Skin epidermis (tissue), 12 donors: ENCODE measurements at regions not wholly inside any gene's neighbourhood (a gene's known extent, or its start where the extent isn't known, plus 50 kb on each side); places are given as distances from the start of the nearest gene placed in this dataset.

ENCODE experiments used
- H3K27ac ChIP-seq, 21 experiments: fragments of 200-600 bp; sonication (generic) in 11 of 21; one replicate each; pipeline ENCODE4 v1.5.0; 2020; ENCODE audit warnings: mild to moderate bottlenecking in 3 of 21, inconsistent platforms in 2 of 21, moderate library complexity in 2 of 21
- H3K4me3 ChIP-seq, 7 experiments: fragments of 200-600 bp; sonication (generic) in 2 of 7; one replicate each; pipeline ENCODE4 v1.5.0; 2020; ENCODE audit warnings: inconsistent platforms in 2 of 7, mild to moderate bottlenecking in 2 of 7, moderate library complexity in 1 of 7

DNA sequence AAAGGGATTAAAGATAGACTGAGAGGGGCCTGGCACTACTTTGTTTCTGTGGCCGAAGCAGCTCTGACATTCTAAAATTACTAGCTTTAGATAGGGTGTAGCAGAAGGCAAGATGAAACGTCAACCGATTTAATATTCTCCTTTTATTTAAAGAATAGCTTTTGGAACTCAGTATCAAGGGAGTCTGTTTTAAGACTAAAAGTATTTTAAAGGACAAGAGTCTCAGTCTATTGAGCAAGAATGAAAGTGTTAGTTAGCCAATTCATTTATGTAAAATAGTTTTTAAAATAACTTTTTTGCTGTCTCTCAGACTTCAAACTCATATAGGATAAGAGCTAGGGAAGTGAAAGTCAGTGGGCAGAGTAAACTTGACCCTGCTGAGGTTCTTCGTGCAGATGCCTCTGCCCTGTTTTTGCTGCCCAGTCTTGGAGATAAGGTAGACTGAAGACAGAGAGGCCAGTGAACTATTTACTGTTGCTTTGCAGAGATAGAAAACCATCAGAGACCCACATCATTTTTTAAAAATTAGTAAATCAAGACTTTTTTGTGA, 1090.9 kb downstream of the ROBO2 start:
- Histone ChIP-seq H3K4me3 (no peak overlapping the region), H3K27ac (no peak overlapping the region)

DNA sequence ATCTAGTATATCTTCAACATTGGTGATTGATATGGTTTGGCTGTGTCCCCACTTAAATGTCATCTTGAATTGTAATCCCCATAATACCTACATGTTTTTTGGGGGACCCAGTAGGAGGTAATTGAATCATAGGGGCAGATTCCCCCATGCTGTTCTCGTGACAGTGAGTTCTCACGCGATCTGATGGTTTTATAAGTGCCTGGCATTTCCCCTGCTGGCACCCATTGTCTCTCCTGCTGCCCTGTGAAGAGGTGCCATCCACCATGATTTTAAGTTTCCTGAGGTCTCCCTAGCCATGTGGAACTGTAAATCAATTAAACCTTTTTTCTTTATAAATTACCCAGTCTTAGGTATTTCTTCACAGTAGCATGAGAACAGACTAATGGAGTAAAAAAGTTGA, 1094.6 kb downstream of the ROBO2 start:
- Histone ChIP-seq H3K4me3 (no peak overlapping the region), H3K27ac (no peak overlapping the region)

DNA sequence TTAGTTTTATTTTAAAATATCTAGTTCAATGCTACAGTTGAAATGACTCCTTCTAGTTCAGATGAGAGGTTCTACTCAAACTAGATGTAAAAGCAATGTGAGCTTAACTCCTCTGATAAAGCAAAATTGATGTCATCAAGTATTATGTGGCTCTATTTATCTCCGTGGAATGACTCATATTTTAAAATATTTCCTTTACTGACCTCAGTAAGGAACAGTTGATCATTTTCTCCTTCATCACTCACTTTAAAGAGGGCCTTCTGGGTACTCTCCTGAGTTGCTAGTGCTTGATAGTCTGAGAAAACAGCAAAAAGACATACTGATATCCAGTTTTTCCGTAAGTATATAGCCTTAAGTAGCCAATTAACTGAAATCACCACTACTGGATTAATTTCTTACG, 1099.3 kb downstream of the ROBO2 start:
- Histone ChIP-seq H3K27ac (no peak overlapping the region), H3K4me3 (no peak overlapping the region)

DNA sequence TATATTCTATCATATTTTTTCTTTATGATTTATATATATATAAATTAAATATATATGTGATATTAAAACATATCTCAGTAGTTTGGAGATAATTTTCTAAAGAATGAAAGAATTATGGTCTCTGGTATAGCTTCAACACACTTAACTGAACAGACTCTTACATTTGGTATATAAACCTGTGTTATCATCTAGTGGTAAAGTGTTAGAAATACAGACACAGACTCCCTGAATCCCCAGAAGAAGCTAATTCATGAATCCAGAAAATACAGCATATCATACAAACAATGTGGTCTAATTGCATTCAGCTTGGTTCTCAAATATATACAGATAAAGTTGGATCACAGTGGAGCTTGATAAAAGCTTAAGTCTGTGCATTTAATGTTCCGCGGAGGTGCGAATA, 1100.4 kb downstream of the ROBO2 start:
- H3K4me3 ChIP-seq, result no peak overlapping the region
- no peak overlapping the region for H3K27ac ChIP-seq

DNA sequence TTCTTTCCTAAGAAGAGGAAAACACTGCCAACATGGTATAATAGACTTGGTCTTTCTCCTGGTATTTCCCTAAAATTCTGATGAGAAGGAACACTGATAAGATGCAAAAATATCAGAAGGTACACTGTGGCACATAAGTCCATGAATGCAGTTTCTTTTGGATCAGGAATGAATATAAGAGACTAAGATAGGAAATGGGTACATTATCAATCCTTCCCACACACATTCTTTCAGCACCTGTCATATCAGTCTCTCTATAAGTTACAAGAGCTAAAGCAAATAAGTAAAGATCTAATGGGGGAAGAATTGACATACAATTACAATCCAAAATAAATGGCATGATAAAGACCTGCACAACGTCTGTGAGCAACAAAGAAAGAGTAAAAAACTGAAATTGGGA, 1101.0 kb downstream of the ROBO2 start:
- H3K4me3 ChIP-seq, result no peak overlapping the region
- H3K27ac ChIP-seq, result no peak overlapping the region

DNA sequence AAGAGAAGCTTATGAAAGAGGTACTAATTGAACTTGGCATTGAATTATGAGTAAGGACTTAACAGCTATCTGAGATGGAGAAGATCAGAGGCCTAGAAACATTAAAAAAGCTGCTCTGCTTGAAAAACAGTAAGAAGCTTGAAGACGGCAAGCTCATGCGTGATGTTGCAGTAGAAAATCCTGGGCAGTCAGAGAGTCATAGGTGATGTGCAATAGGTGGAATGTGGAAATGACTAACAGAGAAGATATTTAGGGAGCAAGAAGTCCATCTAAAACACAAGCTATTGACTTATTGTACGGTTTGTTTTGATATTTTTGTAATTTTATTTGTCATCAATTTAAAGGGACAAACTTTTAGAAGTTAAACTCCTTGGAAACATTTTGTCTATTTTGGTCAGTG, 1101.4 kb downstream of the ROBO2 start:
- Histone ChIP-seq H3K27ac (no peak overlapping the region), H3K4me3 (no peak overlapping the region)

DNA sequence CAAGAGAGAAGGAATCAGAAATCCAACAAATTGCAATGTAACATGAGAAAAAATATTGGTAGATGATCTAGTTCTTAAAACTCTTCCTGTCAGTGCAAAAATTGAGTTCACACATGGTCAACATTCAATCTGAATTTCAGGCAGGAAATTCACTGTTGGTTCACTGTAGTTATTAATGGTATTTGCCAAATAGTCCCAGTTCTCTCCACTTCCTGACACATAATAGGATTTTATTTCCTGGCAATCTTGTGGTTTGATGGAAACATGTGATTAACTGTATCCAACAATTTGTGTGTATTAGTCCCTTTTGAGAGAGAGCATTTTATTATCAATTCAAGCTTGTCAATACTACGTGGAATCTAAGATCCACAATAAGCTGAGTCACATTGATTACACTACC, 1103.1 kb downstream of the ROBO2 start:
- Histone ChIP-seq H3K27ac (no peak overlapping the region), H3K4me3 (no peak overlapping the region)

DNA sequence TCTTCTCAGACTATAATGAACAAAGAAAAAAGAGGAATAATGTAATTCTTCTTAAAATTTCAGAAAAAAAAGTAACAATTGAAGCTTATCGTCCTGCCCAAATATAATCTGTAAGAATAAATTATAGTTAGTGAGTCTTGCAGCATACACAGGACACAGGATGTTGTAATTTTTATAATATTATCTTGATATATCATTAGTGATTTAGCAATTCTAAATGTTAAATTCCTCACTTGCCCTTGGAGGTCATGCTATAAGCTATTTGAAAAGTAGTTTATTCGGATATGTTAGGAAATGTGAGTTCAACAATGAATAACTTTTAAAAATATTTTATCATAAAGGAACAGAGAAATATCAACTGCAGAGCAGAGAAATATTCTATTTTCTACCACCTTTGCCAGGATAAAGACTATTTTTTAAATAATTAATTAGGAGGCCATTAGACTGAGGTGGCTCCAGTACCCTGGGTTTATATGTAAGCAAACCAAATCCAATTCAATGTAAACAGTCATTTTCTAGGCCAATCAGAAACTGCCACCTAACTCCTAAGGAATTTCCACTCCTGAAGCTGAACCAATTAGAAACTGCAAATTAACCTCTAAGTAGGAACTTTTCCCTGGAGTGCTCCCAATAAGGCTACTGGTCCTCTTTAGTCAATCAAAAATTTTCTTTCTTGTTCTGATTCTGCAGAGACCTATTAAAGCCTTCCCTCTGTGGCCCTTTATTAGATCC, 1109.3 kb downstream of the ROBO2 start:
- Histone ChIP-seq H3K27ac (no peak overlapping the region), H3K4me3 (no peak overlapping the region)

DNA sequence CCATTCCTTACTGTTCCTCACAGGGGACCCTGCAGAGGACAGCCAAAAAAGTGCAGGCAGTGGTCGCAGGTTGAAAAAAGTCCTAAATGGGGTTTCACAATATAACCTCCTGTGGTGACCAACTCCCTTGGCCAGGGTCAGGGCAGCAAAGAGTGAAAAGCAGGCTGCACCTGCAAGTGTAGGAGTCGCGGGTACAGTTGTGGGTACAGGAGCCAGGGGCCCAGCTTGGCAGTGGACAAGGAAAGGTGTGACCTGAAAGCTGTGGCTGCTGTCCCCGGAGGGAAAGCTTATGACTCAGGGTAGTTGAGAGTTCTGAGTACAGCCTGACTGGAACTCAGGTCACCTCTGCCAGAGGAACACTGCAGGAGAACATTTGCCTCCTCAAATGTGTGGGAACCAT, 1114.1 kb downstream of the ROBO2 start:
- Histone ChIP-seq H3K4me3 (no peak overlapping the region), H3K27ac (no peak overlapping the region)

DNA sequence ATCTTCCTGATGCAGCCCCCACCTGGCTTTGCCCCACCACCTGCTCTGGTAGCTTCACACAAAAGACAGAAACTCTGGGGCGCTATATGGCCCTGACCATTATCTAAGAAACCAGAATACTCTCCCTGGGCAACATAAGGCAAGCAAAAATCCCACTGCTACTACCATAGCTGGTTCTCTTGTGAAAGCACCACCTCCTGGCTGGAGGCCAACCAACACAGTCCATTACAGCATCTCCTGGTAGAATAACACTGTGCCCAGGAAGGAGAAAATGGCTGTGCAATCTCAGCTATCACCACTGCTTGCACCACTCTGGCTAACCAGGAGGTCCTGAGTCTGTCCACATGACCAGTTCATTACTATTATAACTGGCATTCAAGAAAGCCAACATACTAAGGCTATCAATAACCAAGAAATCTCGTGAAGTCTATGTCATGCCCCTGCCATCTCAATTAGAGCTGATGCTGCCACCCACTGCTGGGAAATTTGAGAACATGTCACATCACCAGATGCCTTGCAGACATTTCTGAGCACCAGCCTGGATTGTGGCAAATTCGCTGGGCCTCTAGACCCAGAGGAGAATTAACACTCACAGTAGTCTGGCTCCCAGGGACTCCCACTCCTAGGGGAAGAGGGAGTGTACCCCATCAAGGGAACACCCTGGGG, 1114.8 kb downstream of the ROBO2 start:
- Histone ChIP-seq H3K27ac (no peak overlapping the region), H3K4me3 (no peak overlapping the region)

DNA sequence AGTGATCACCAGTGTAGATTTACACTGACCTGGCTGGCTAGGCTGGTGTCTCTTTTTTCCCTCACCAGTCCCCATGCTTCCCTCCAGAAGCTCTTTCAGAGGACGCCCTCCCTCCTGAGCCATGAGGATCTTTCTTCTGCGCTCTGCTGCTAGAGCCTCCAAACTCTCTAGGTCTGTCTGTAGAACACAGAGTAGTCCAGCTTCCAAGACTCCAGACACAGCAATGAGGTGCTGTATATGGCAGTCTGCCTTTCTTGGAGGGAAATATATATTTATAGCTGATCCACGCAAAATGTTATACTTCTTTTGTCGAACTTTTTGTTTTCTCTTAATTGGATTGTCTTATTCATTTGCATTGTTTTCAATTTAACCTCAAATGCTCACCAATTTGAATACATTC, 1121.8 kb downstream of the ROBO2 start:
- no peak overlapping the region for H3K27ac ChIP-seq
- H3K4me3 ChIP-seq, result no peak overlapping the region

DNA sequence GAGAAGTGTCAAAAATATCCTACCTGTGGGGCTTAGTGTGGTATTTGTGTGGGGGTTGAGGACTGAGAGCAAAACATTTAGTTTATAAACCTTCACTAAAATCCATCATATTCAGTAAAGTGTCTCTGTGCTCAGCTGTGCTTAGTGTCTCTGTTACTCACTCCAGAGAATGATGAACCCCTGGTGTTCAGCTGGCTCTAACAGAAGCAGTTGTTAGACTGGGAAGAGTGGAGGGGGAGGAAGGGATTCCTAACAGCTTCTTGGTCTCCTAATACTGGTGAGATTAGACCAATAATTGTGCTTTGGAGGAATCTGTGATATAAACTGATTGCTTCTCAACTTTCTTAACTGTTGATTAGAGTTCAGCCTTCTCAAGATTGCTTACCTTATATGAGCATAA, 1123.5 kb downstream of the ROBO2 start:
- H3K4me3 ChIP-seq, result no peak overlapping the region
- no peak overlapping the region for H3K27ac ChIP-seq

DNA sequence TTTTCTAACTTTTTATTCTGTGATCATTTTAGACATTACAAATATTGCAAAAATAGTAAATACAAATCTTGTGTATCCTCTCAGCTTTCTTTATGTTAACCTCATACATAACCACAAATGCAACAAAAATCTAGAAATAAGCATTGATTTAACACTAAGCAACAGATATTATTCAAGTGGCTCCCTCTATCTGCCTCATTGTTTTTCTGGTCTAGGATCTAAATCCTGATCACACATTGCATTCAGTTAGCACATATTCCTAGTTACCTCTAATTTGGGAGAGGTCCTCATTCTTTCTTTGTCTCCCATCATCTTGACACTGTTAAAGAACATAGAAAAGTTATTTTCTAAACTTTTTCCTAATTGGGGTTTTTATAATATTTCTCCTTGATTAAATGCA, 1126.0 kb downstream of the ROBO2 start:
- no peak overlapping the region for H3K27ac ChIP-seq
- no peak overlapping the region for H3K4me3 ChIP-seq

DNA sequence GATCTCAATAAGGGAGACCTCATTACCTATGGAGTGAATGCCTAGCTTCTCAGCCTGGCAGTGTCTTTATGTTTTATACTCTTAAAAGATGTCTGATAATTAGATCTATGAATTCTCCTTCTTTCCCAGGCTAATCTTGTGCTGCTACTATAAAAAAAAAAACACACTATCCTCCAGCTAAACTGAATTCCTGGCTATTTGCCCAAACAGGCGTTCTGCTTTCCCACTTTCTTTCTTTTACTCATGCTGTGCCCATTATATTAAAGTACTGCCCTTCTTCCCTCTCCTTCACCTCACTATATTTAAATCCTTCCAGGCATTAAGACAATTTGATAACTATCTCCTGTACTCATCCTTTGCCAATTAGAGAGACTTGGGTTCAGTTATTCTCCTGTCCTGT, 1134.9 kb downstream of the ROBO2 start:
- no peak overlapping the region for H3K4me3 ChIP-seq
- H3K27ac ChIP-seq, result no peak overlapping the region

DNA sequence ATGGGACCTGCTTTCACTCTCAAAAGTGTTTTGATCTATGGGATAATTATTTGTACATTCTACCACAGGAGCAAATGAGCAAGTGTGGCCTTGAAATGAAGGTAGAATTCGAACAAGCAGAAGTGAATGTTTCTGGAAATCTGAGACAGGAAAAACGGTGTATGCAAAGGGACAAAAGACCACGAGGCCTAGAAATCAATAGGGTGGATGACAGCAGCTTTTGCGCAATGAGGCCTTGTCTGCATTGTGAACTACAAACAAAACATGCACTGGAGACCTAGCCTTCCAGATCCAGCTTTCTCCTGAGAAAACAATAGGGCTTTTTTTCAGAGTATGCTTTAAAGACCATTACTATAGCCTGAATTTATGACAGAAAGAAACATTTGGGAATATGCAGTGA, 1137.0 kb downstream of the ROBO2 start:
- Histone ChIP-seq H3K27ac (no peak overlapping the region), H3K4me3 (no peak overlapping the region)

DNA sequence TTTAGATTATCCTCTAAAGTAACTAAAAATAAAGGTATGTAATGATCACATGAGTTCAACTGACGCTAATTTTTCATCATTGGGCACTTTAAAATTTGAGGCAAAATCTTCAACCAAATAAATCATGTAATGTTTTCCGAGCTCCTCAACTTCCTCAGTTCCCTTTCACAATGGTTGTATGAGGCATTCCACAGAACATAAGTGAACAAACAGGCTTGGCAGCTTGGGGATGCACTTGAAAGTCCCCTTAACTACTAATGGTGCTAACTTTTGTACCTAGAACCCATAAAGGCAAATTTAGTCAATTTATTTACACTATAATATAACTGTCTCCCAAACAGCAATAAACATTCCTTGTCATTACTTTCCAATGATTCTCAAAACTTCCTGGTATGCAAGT, 1137.9 kb downstream of the ROBO2 start:
- no peak overlapping the region for H3K4me3 ChIP-seq
- H3K27ac ChIP-seq, result no peak overlapping the region

DNA sequence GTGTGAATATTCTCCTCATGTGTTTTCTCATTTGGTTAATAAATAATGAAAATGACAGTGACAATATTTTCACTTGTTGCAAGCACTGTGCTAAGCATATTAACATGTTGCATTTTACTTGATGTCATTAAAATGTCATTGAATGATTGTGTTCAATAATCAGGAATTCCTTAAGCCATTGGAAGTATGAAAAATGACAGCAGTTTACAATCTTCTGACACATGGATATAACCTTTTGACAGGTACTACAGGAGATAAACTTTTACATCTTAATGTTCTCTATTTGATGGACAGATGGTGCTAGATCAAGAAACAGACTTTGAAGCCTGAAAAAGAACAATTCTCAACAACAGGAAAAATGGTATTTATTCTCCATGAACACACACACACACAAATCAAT, 1138.3 kb downstream of the ROBO2 start:
- H3K27ac ChIP-seq, result no peak overlapping the region
- H3K4me3 ChIP-seq, result no peak overlapping the region

DNA sequence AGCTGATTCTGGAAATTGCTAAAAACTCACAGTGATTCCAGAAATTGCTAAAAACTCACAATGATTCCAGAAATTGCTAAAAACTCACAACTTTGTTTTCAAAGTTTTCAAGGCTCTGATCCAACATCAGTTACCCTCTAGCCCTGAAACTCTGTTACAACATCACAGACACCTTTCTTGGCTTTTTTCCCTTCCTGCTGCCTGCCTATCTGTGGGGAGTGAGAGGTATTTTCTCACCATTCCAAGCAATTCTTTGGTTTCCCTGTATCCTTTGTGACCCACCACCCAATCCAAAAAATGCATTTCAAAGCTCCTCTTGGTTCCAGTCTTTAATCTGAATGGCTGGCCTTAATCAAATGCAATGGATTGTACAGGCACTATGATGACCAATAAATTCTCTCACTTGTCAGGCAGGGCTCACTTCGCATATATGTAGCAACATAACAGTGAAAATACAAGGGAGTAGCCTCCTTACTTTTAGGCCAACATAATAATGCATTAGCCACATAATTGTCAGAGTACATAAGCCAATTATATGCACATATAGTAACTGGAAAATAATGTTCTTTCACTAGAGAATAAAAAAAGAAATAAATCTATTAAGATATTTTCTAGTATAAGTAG, 1139.0 kb downstream of the ROBO2 start:
- H3K4me3 ChIP-seq, result no peak overlapping the region
- H3K27ac ChIP-seq, result no peak overlapping the region

DNA sequence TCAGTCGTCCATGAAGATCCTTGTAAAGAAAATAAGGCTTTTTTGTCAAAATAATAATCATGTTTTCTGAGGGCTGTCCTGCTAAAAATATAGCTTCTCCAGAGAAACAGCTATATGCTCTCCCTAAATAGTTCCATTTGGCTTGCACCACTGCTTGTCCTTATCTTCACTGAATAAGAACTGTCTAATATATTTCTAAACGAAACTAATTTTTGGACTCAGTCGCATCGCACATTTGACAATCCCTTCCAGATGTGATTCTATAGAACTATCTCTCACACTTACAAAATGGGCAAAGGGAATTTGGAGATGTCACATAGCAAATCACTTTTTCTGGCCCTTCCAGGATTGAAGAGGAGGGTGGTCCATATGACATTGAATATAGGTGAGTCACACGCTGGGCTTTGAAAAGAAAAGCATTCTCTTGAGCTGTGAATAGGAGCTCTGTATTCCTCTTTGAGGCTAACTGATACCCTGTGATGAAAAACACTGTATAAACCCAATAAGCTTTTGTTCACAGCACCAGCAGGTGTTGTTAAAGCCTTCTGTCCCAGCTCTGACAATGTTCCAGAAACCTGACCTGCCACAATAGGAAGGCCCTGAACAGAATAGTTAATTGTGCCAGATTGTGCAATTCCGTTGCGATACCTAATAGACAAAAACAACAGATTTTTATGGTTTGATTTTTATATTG, 1144.2 kb downstream of the ROBO2 start:
- no peak overlapping the region for H3K27ac ChIP-seq
- H3K4me3 ChIP-seq, result no peak overlapping the region

DNA sequence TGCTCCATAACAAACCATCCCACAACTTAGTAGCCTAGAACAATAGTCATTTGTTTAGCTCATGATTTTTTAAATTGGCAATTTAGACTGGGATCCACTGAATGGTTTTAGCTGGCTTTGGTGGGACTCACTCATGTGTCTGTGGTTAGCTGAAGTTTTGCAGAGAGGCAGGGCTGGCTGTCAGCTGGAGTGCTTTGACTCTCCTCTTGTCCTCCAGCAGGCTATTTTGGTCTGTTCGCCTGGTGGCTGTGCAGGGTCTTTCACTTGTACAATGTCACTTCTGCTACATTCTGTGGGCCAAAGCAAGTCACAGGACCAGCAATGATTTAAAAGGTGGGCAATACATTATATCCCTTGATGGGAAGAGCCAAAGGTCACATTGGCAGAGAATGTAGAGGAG, 1146.5 kb downstream of the ROBO2 start:
- H3K27ac ChIP-seq, result no peak overlapping the region
- H3K4me3 ChIP-seq, result no peak overlapping the region

DNA sequence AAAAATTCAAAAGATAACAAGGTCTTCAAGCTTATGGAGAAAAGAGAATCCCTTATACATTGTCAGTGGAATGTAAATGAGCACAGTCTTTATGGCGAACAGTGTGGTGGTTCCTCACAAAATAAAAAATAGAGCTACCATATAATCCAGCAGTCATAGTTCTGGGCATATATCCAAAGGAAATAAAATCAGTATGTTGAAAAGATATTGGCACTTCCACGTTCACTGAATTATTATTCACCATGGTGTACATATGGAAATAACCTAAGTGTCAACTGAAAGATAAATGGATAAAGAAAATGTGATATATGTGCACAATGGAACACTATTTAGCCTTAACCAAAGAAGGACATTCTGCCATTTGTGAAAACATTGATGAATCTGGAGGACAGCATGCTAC, 1161.2 kb downstream of the ROBO2 start:
- H3K4me3 ChIP-seq, result no peak overlapping the region
- H3K27ac ChIP-seq, result no peak overlapping the region
